IMR-90 (cell line): ENCODE measurements at regions not wholly inside any gene's neighbourhood (a gene's known extent, or its start where the extent isn't known, plus 50 kb on each side); places are given as distances from the start of the nearest gene placed in this dataset.

Source experiments
- ATAC-seq: fragments of 200-7000 bp; cut with Tn5 transposase; 2 replicates; pipeline ENCODE4 v1.9.1; 2020; ENCODE audit warnings: low read depth, mild to moderate bottlenecking, moderate library complexity
- BruUV-seq: library from RNA; stranded (reverse); fragments of 400-500 nt; replicated peaks from 2 replicates; lab custom pipeline; 2021; lab: Mats Ljungman, UMichigan
- CTCF ChIA-PET: fragments of 300-600 bp; formaldehyde crosslinking; extraction: SDS; loops from one replicate; lab custom pipeline; 2021; ENCODE audit warnings: antibody characterized with exemption; lab: Yijun Ruan, JAX
- POLR2A ChIA-PET: fragments of 300-600 bp; sonication (Branson Sonifier 250); formaldehyde crosslinking; loops from one replicate; lab custom pipeline; 2022; ENCODE audit warnings: antibody characterized with exemption; ENCODE audit not compliant: unreplicated experiment; lab: Charles Lee
- DNase-seq: peaks from one replicate; pipeline ENCODE4 v3.0.0; 2013
- H2AFZ ChIP-seq: replicated peaks from 2 replicates; pipeline ENCODE3; 2013; ENCODE audit warnings: low read length, mild to moderate bottlenecking; ENCODE audit not compliant: poor library complexity
- H2AK5ac ChIP-seq: 2 replicates; pipeline ENCODE4 v1.6.1; 2013; ENCODE audit warnings: low read depth, low read length, inconsistent platforms
- H2AK9ac ChIP-seq: replicated peaks from 2 replicates; pipeline ENCODE3; 2013; ENCODE audit warnings: mild to moderate bottlenecking, low read depth, low read length, moderate library complexity; ENCODE audit not compliant: poor library complexity
- H2BK120ac ChIP-seq: 2 replicates; pipeline ENCODE4 v1.6.1; 2013; ENCODE audit warnings: low read depth, low read length, inconsistent platforms
- H2BK15ac ChIP-seq: 3 replicates; pipeline ENCODE4 v1.6.1; 2013; ENCODE audit warnings: low read depth, low read length, inconsistent platforms
- H2BK20ac ChIP-seq: 2 replicates; pipeline ENCODE4 v1.6.1; 2013; ENCODE audit warnings: low read depth, mild to moderate bottlenecking, inconsistent platforms, low read length, moderate library complexity
- H2BK5ac ChIP-seq: 2 replicates; pipeline ENCODE4 v1.6.1; 2013; ENCODE audit warnings: mild to moderate bottlenecking, low read depth, low read length, inconsistent platforms; ENCODE audit not compliant: poor library complexity, severe bottlenecking
- H3K14ac ChIP-seq: replicated peaks from 2 replicates; pipeline ENCODE4 v1.6.1; 2013; ENCODE audit warnings: low read depth, low read length, inconsistent platforms
- H3K18ac ChIP-seq: 2 replicates; pipeline ENCODE4 v1.6.1; 2013; ENCODE audit warnings: low read depth, low read length, control low read depth
- H3K23ac ChIP-seq: 2 replicates; pipeline ENCODE4 v1.6.1; 2013; ENCODE audit warnings: low read depth, low read length, inconsistent platforms
- H3K27ac ChIP-seq: 2 replicates; pipeline ENCODE4 v1.5.1; 2013; ENCODE audit warnings: mild to moderate bottlenecking, control low read depth, low read length; ENCODE audit not compliant: insufficient read depth
- H3K27me3 ChIP-seq: 2 replicates; pipeline ENCODE4 v1.6.1; 2013; ENCODE audit warnings: low read length; ENCODE audit not compliant: control insufficient read depth, insufficient read depth
- H3K36me3 ChIP-seq: 2 replicates; pipeline ENCODE4 v1.6.1; 2013; ENCODE audit warnings: low read length, mixed read lengths; ENCODE audit not compliant: control insufficient read depth, insufficient read depth
- H3K4ac ChIP-seq: 2 replicates; pipeline ENCODE4 v1.6.1; 2013; ENCODE audit warnings: low read depth, low read length, inconsistent platforms
- H3K4me1 ChIP-seq: 2 replicates; pipeline ENCODE4 v1.6.1; 2013; ENCODE audit warnings: low read length, mixed read lengths; ENCODE audit not compliant: control insufficient read depth, insufficient read depth
- H3K4me2 ChIP-seq: 2 replicates; pipeline ENCODE4 v1.6.1; 2013; ENCODE audit warnings: low read depth, mild to moderate bottlenecking, control low read depth, low read length, moderate library complexity
- H3K4me3 ChIP-seq: 2 replicates; pipeline ENCODE4 v1.5.1; 2013; ENCODE audit warnings: low read depth, mild to moderate bottlenecking, control low read depth, low read length, moderate library complexity; ENCODE audit not compliant: insufficient read depth
- H3K56ac ChIP-seq: 2 replicates; pipeline ENCODE4 v1.6.1; 2013; ENCODE audit warnings: low read length, inconsistent platforms; ENCODE audit not compliant: insufficient read depth; ENCODE audit errors: extremely low read depth
- H3K79me1 ChIP-seq, 2 experiments: 2 replicates each; pipeline ENCODE4 v1.6.1; 2013; ENCODE audit warnings: low read length in 2 of 2, inconsistent platforms in 1 of 2, low read depth in 1 of 2
- H3K9ac ChIP-seq: 2 replicates; pipeline ENCODE4 v1.6.1; 2013; ENCODE audit warnings: low read depth, low read length, control low read depth
- H3K9me1 ChIP-seq: 2 replicates; pipeline ENCODE4 v1.6.1; 2013; ENCODE audit warnings: low read length, inconsistent platforms; ENCODE audit not compliant: insufficient read depth
- H3K9me3 ChIP-seq: 2 replicates; pipeline ENCODE4 v1.6.1; 2013; ENCODE audit warnings: low read length; ENCODE audit not compliant: control insufficient read depth, insufficient read depth
- H4K20me1 ChIP-seq: 2 replicates; pipeline ENCODE4 v1.6.1; 2013; ENCODE audit warnings: low read length, inconsistent platforms; ENCODE audit not compliant: insufficient read depth
- H4K5ac ChIP-seq: 2 replicates; pipeline ENCODE4 v1.6.1; 2013; ENCODE audit warnings: mild to moderate bottlenecking, low read depth, low read length, control low read depth
- H4K8ac ChIP-seq, 2 experiments: 2 replicates each; pipeline ENCODE4 v1.6.1; 2013; ENCODE audit warnings: low read depth in 2 of 2, low read length in 2 of 2, control low read depth in 1 of 2, inconsistent platforms in 1 of 2
- H4K91ac ChIP-seq: 2 replicates; pipeline ENCODE4 v1.6.1; 2013; ENCODE audit warnings: low read depth, low read length, inconsistent platforms; ENCODE audit not compliant: insufficient read depth
- BHLHE40 ChIP-seq: fragments of 150-350 bp; IDR thresholded peaks from 2 replicates; pipeline ENCODE4 v1.6.1; 2016; ENCODE audit warnings: mild to moderate bottlenecking, low read depth, low read length
- CEBPB ChIP-seq: IDR thresholded peaks from 2 replicates; pipeline ENCODE4 v1.6.1; 2012; ENCODE audit warnings: low read depth, low read length, improper control_type of control experiment
- CHD1 ChIP-seq: IDR thresholded peaks from 2 replicates; pipeline ENCODE4 v1.6.1; 2012; ENCODE audit warnings: low read depth, low read length, improper control_type of control experiment
- CTCF ChIP-seq: conservative IDR thresholded peaks from 2 replicates; pipeline ENCODE4 v1.5.1; 2012; ENCODE audit warnings: mild to moderate bottlenecking, low read depth, low read length, improper control_type of control experiment
- ELK1 ChIP-seq: fragments of 150-350 bp; IDR thresholded peaks from 2 replicates; pipeline ENCODE4 v1.6.1; 2016; ENCODE audit warnings: low read depth, mild to moderate bottlenecking, low read length, moderate library complexity, borderline replicate concordance
- FOS ChIP-seq: fragments of 150-350 bp; IDR thresholded peaks from 2 replicates; pipeline ENCODE4 v1.6.1; 2016; ENCODE audit warnings: low read depth, low read length
- MAFK ChIP-seq: IDR thresholded peaks from 2 replicates; pipeline ENCODE4 v1.6.1; 2012; ENCODE audit warnings: low read depth, low read length, improper control_type of control experiment
- MAZ ChIP-seq: IDR thresholded peaks from 2 replicates; pipeline ENCODE4 v1.6.1; 2012; ENCODE audit warnings: low read depth, mild to moderate bottlenecking, low read length, improper control_type of control experiment, moderate library complexity, borderline replicate concordance
- MXI1 ChIP-seq: IDR thresholded peaks from 2 replicates; pipeline ENCODE4 v1.6.1; 2012; ENCODE audit warnings: low read depth, mild to moderate bottlenecking, low read length, moderate library complexity, borderline replicate concordance
- NFE2L2 ChIP-seq: fragments of 150-350 bp; IDR thresholded peaks from 2 replicates; pipeline ENCODE4 v1.6.1; 2016; ENCODE audit warnings: low read depth, mild to moderate bottlenecking, low read length
- POLR2A ChIP-seq: IDR thresholded peaks from 2 replicates; pipeline ENCODE4 v1.6.1; 2012; ENCODE audit warnings: mild to moderate bottlenecking, low read depth, low read length
- RAD21 ChIP-seq: IDR thresholded peaks from 2 replicates; pipeline ENCODE4 v1.6.1; 2012; ENCODE audit warnings: low read length, improper control_type of control experiment
- RCOR1 ChIP-seq: IDR thresholded peaks from 2 replicates; pipeline ENCODE4 v1.6.1; 2012; ENCODE audit warnings: mild to moderate bottlenecking, low read length, improper control_type of control experiment; ENCODE audit not compliant: insufficient replicate concordance
- RFX5 ChIP-seq: IDR thresholded peaks from 2 replicates; pipeline ENCODE4 v1.8.0; 2012; ENCODE audit warnings: low read depth, mild to moderate bottlenecking, low read length, moderate library complexity
- SMC3 ChIP-seq: fragments of 150-350 bp; IDR thresholded peaks from 2 replicates; pipeline ENCODE4 v1.6.1; 2016; ENCODE audit warnings: low read depth, mild to moderate bottlenecking, antibody characterized with exemption, low read length, moderate library complexity
- USF2 ChIP-seq: fragments of 150-350 bp; IDR thresholded peaks from 2 replicates; pipeline ENCODE4 v1.6.1; 2017; ENCODE audit warnings: mild to moderate bottlenecking, antibody characterized with exemption, low read length, low read depth
- WGBS, 2 experiments: methylation state at CpG; one replicate each; pipeline versions ENCODE4 v1.1.5 to v1.1.7; 2013; ENCODE audit warnings: missing lambda C conversion rate in 2 of 2; ENCODE audit not compliant: insufficient read length in 1 of 2; ENCODE audit errors: extremely low coverage in 2 of 2; 5-methylcytosine and 5-hydroxymethylcytosine counted together
- dilution Hi-C: fragments of 300-500 bp; cut with HindIII; formaldehyde crosslinking; loops from one replicate; pipeline ENCODE4 v1.14.3; 2018; ENCODE audit warnings: low sequenced_read_pairs; ENCODE audit not compliant: unreplicated experiment
- in situ Hi-C: fragments of 300-500 bp; cut with MboI; formaldehyde crosslinking; loops from 3 replicates; pipeline ENCODE4 v1.14.3; 2019; ENCODE audit warnings: low sequenced_read_pairs, inconsistent platforms, mixed read lengths
- intact Hi-C: fragments of 100-400 bp; cut with micrococcal nuclease; formaldehyde crosslinking; loops from 2 replicates; pipeline ENCODE4 v1.10.0; 2022

- Histone ChIP-seq H2AK5ac (no peak overlapping the region), H2BK15ac (no peak overlapping the region), H3K4me3 (no peak overlapping the region), H3K4me2 (no peak overlapping the region), H4K91ac (no peak overlapping the region), H3K9ac (no peak overlapping the region), H3K9me3 (peaks cover 2% of the 10 kb centered on the region; the same call in 1 of the 2 replicates), H3K18ac (no peak overlapping the region), H2BK120ac (no peak overlapping the region), H2AFZ (no peak overlapping the region), H2BK5ac (no peak overlapping the region), H3K36me3 (no peaks in the 10 kb centered on the region), H3K9me1 (no peaks in the 10 kb centered on the region), H3K4me1 (no peaks in the 10 kb centered on the region), H2AK9ac (no peak overlapping the region), H3K27ac (no peak overlapping the region), H4K20me1 (no peaks in the 10 kb centered on the region), H3K56ac (no peak overlapping the region), H3K23ac (no peak overlapping the region), H3K27me3 (peaks cover 31% of the 10 kb centered on the region), H2BK20ac (no peak overlapping the region), H4K8ac (no peak overlapping the region), H4K5ac (no peak overlapping the region), H3K79me1 (no peaks in the 10 kb centered on the region), H3K14ac (no peak overlapping the region), H3K4ac (no peak overlapping the region)
- intact Hi-C loops (no loop called here), dilution Hi-C loops (no loop called here), in situ Hi-C loops (no loop called here)
- WGBS, 2 experiments = 50% methylated on average over 2 of the region's 8 CpGs; no CpG with 5 or more reads in 1 of the 2 experiments
- ATAC-seq = no peak
- CTCF ChIA-PET = interaction anchor here (0.6 kb wide), 1 partner anchor 21 kb away, joined by 3 read pairs; no protein-coding TSS in a partner anchor
- TF ChIP-seq MAFK = no peak
- TF ChIP-seq RCOR1 = no peak
- TF ChIP-seq USF2 = no peak
- TF ChIP-seq RFX5 = no peak
- TF ChIP-seq MXI1 = no peak
- no peak for TF ChIP-seq NFE2L2
- TF ChIP-seq CHD1 = no peak
- no peak for TF ChIP-seq FOS
- TF ChIP-seq BHLHE40 = no peak
- TF ChIP-seq CTCF = no peak
- no peak for TF ChIP-seq ELK1
- no peak for TF ChIP-seq RAD21
- no peak for TF ChIP-seq CEBPB
- no peak for TF ChIP-seq POLR2A
- TF ChIP-seq SMC3 = no peak
- TF ChIP-seq MAZ = no peak
- DNase-seq = no peak
- POLR2A ChIA-PET = no interaction called here
- BruUV-seq = no TSS peak
Measured at GRCh38 chr17:36869441-36869840, 67.8 kb upstream of the LHX1 start.
